H1 (cell line): ENCODE measurements at regions not wholly inside any gene's neighbourhood (a gene's known extent, or its start where the extent isn't known, plus 50 kb on each side); places are given as distances from the start of the nearest gene placed in this dataset.

Experiments
- CTCF ChIA-PET: fragments of 300-600 bp; sonication (Branson Sonifier 250); formaldehyde crosslinking; loops from one replicate; lab custom pipeline; 2021; ENCODE audit not compliant: partially characterized antibody; lab: Charles Lee
- POLR2A ChIA-PET: fragments of 300-600 bp; sonication (Branson Sonifier 250); formaldehyde crosslinking; loops from one replicate; lab custom pipeline; 2021; ENCODE audit warnings: inconsistent platforms; ENCODE audit not compliant: partially characterized antibody; lab: Charles Lee
- DNase-seq, 2 experiments: peaks; one replicate each; pipeline versions ENCODE4 v3.0.0 to v3.0.0-alpha.2; 2010 to 2022; ENCODE audit warnings: low spot score in 2 of 2, low read depth in 1 of 2, mixed read lengths in 1 of 2
- FAIRE-seq: peaks from 2 replicates; lab custom pipeline; 2011; peaks lifted over from hg19 to GRCh38; lab: Jason Lieb, UNC
- H2AFZ ChIP-seq: 2 replicates; pipeline ENCODE4 v1.8.1; 2012; ENCODE audit warnings: low read length, inconsistent platforms
- H2AK5ac ChIP-seq: 2 replicates; pipeline ENCODE4 v1.6.1; 2013; ENCODE audit warnings: low read depth, low read length
- H2BK120ac ChIP-seq: replicated peaks from 2 replicates; pipeline ENCODE3; 2013; ENCODE audit warnings: low read depth, low read length, inconsistent platforms
- H2BK12ac ChIP-seq: 2 replicates; pipeline ENCODE4 v1.6.1; 2013; ENCODE audit warnings: low read depth, low read length
- H2BK15ac ChIP-seq: 2 replicates; pipeline ENCODE4 v1.6.1; 2013; ENCODE audit warnings: low read length
- H2BK20ac ChIP-seq: 2 replicates; pipeline ENCODE4 v1.6.1; 2013; ENCODE audit warnings: low read length
- H2BK5ac ChIP-seq: 2 replicates; pipeline ENCODE4 v1.6.1; 2013; ENCODE audit warnings: low read depth, low read length
- H3K14ac ChIP-seq: 2 replicates; pipeline ENCODE4 v1.6.1; 2013; ENCODE audit warnings: inconsistent platforms; ENCODE audit not compliant: insufficient read length
- H3K18ac ChIP-seq: 2 replicates; pipeline ENCODE4 v1.6.1; 2013; ENCODE audit warnings: low read length; ENCODE audit errors: extremely low read depth
- H3K23ac ChIP-seq: 2 replicates; pipeline ENCODE4 v1.6.1; 2013; ENCODE audit warnings: inconsistent platforms; ENCODE audit not compliant: insufficient read length
- H3K23me2 ChIP-seq: 2 replicates; pipeline ENCODE4 v1.6.1; 2013; ENCODE audit warnings: low read depth, low read length
- H3K27ac ChIP-seq: 2 replicates; pipeline ENCODE4 v1.6.1; 2011; ENCODE audit warnings: low read depth, low read length, inconsistent platforms
- H3K27me3 ChIP-seq, 4 experiments: replicated peaks in 1 of 4; 1 replicate in 1 of 4; 2 replicates in 3 of 4; pipeline versions ENCODE4 v1.6.1 to v1.8.1; 2011 to 2013; ENCODE audit warnings: low read length in 3 of 4, mild to moderate bottlenecking in 3 of 4, inconsistent platforms in 2 of 4, mixed read lengths in 2 of 4, moderate library complexity in 1 of 4; ENCODE audit not compliant: control insufficient read depth in 3 of 4, insufficient read depth in 3 of 4; ENCODE audit errors: extremely low read depth in 1 of 4
- H3K36me3 ChIP-seq, 4 experiments: 2 replicates each; pipeline versions ENCODE4 v1.6.1 to v1.8.1; 2011 to 2013; ENCODE audit warnings: mild to moderate bottlenecking in 4 of 4, low read length in 3 of 4, moderate library complexity in 2 of 4, control low read depth in 1 of 4, inconsistent platforms in 1 of 4; ENCODE audit not compliant: insufficient read depth in 4 of 4, control insufficient read depth in 2 of 4
- H3K4ac ChIP-seq: replicated peaks from 2 replicates; pipeline ENCODE3; 2013; ENCODE audit warnings: low read length, low read depth, mixed read lengths, inconsistent platforms; ENCODE audit not compliant: insufficient read length
- H3K4me1 ChIP-seq, 4 experiments: replicated peaks in 1 of 4; 1 replicate in 1 of 4; 2 replicates in 3 of 4; pipeline versions ENCODE4 v1.6.1 to v1.8.1; 2011 to 2013; ENCODE audit warnings: low read length in 3 of 4, inconsistent platforms in 2 of 4, mixed read lengths in 1 of 4; ENCODE audit not compliant: insufficient read depth in 4 of 4, control insufficient read depth in 3 of 4
- H3K4me2 ChIP-seq, 2 experiments: 2 replicates each; pipeline versions ENCODE4 v1.6.1 to v1.8.1; 2011 to 2013; ENCODE audit warnings: low read depth in 2 of 2, low read length in 2 of 2, control low read depth in 1 of 2, inconsistent platforms in 1 of 2, mild to moderate bottlenecking in 1 of 2; ENCODE audit not compliant: insufficient read depth in 1 of 2
- H3K4me3 ChIP-seq, 4 experiments: fragments of 200-600, 300-600 bp in 1 of 4; sonication (generic), shearing (Covaris generic), sonication (Bioruptor Twin) in 1 of 4; 2 replicates each; pipeline versions ENCODE4 v1.5.1 to v1.8.1; 2011 to 2016; ENCODE audit warnings: low read length in 4 of 4, low read depth in 3 of 4, control low read depth in 2 of 4, inconsistent platforms in 2 of 4, mild to moderate bottlenecking in 2 of 4, mixed read lengths in 1 of 4, moderate library complexity in 1 of 4; ENCODE audit not compliant: insufficient read depth in 2 of 4; ENCODE audit errors: extremely low read depth in 1 of 4
- H3K56ac ChIP-seq: replicated peaks from 2 replicates; pipeline ENCODE3; 2013; ENCODE audit warnings: low read depth, mild to moderate bottlenecking, mixed read lengths, low read length, inconsistent platforms; ENCODE audit not compliant: insufficient read length
- H3K79me1 ChIP-seq: 2 replicates; pipeline ENCODE4 v1.6.1; 2013; ENCODE audit warnings: low read depth, low read length, control low read depth
- H3K79me2 ChIP-seq, 2 experiments: 2 replicates each; pipeline versions ENCODE4 v1.6.1 to v1.8.1; 2012 to 2013; ENCODE audit warnings: low read length in 2 of 2, mild to moderate bottlenecking in 2 of 2, inconsistent platforms in 1 of 2; ENCODE audit not compliant: insufficient read depth in 2 of 2, control insufficient read depth in 1 of 2
- H3K9ac ChIP-seq, 4 experiments: replicated peaks in 1 of 4; 1 replicate in 1 of 4; 2 replicates in 3 of 4; pipeline versions ENCODE4 v1.6.1 to v1.8.1; 2011 to 2013; ENCODE audit warnings: low read depth in 3 of 4, low read length in 3 of 4, control low read depth in 2 of 4, mild to moderate bottlenecking in 2 of 4, moderate library complexity in 2 of 4, inconsistent platforms in 1 of 4; ENCODE audit errors: extremely low read depth in 1 of 4
- H3K9me3 ChIP-seq, 2 experiments: 2 replicates each; pipeline versions ENCODE4 v1.6.1 to v1.8.1; 2012 to 2013; ENCODE audit warnings: mild to moderate bottlenecking in 2 of 2, moderate library complexity in 2 of 2, control low read depth in 1 of 2, inconsistent platforms in 1 of 2, low read depth in 1 of 2, low read length in 1 of 2, mixed read lengths in 1 of 2; ENCODE audit not compliant: insufficient read depth in 2 of 2
- H4K20me1 ChIP-seq, 2 experiments: replicated peaks in 1 of 2; 2 replicates each; pipeline versions ENCODE3 to v1.8.1; 2011 to 2013; ENCODE audit warnings: inconsistent platforms in 2 of 2, low read length in 2 of 2, mild to moderate bottlenecking in 1 of 2; ENCODE audit not compliant: insufficient read depth in 2 of 2, control insufficient read depth in 1 of 2
- H4K5ac ChIP-seq: 2 replicates; pipeline ENCODE4 v1.6.1; 2013; ENCODE audit warnings: low read length, low read depth, mixed read lengths, inconsistent platforms; ENCODE audit not compliant: insufficient read length
- H4K8ac ChIP-seq: 2 replicates; pipeline ENCODE4 v1.8.0; 2013; ENCODE audit warnings: mild to moderate bottlenecking, moderate library complexity, low read length, inconsistent platforms; ENCODE audit not compliant: insufficient read depth; ENCODE audit errors: extremely low read depth
- H4K91ac ChIP-seq: replicated peaks from 2 replicates; pipeline ENCODE3; 2013; ENCODE audit warnings: low read length, mixed read lengths, inconsistent platforms; ENCODE audit not compliant: insufficient read length
- WGBS, 2 experiments: shearing (Covaris generic) in 1 of 2; methylation state at CpG; one replicate each; pipeline versions ENCODE4 v1.1.6 to v1.1.7; 2013 to 2015; ENCODE audit warnings: low lambda C conversion rate in 2 of 2, mixed read lengths in 2 of 2, inconsistent platforms in 1 of 2, low coverage in 1 of 2, missing lambda C conversion rate in 1 of 2; ENCODE audit not compliant: insufficient replicate concordance in 2 of 2, insufficient coverage in 1 of 2, insufficient read length in 1 of 2; ENCODE audit errors: extremely low coverage in 1 of 2, missing lambda C conversion rate in 1 of 2; 5-methylcytosine and 5-hydroxymethylcytosine counted together
- TF ChIP-seq, protein P1 (sequence below): IDR thresholded peaks from 2 replicates; pipeline ENCODE4 v1.6.1; 2011; ENCODE audit warnings: low read depth, mild to moderate bottlenecking, low read length; ENCODE audit not compliant: insufficient read depth

DNA sequence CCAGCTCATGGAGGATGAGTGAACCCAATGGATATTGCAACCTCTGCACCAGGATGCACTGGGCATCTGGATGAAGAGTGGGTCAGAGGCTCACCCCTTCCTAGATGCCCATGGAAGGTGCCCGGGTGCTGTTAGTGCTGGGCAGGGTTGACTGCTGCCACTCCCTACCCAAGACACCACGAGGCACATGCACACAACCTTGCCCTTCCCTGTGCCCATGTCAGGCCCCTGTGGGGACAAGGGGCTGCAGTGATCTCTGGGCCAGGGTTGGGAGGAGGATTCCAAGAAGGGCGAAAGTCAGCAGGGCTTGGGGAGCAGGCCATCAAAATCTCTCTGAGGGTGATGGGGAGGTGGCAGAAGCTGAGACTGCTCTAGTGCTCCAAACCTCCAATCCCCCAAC, 309.7 kb upstream of the ST6GAL2 start:
- Histone ChIP-seq H3K27ac (no peak overlapping the region), H4K20me1 (no peaks in the 10 kb centered on the region), H3K4me1 (no peaks in the 10 kb centered on the region), H3K4me3 (no peak overlapping the region), H2BK12ac (no peak overlapping the region), H3K9ac (no peak overlapping the region), H3K23me2 (no peaks in the 10 kb centered on the region), H3K36me3 (no peaks in the 10 kb centered on the region), H2BK120ac (no peak overlapping the region), H4K91ac (no peak overlapping the region), H4K8ac (no peak overlapping the region), H2BK5ac (no peak overlapping the region), H3K4me2 (no peak overlapping the region), H3K79me2 (no peaks in the 10 kb centered on the region), H2BK15ac (no peak overlapping the region), H2BK20ac (no peak overlapping the region), H3K18ac (no peak overlapping the region), H3K79me1 (no peaks in the 10 kb centered on the region), H3K27me3 (no peaks in the 10 kb centered on the region), H3K9me3 (no peaks in the 10 kb centered on the region), H3K56ac (no peak overlapping the region), H4K5ac (no peak overlapping the region), H3K23ac (no peak overlapping the region), H2AFZ (no peak overlapping the region), H3K4ac (no peak overlapping the region), H2AK5ac (no peak overlapping the region), H3K14ac (no peak overlapping the region)
- ChIA-PET POLR2A (no interaction called here), CTCF (interaction anchor here (1.0 kb wide), 1 partner anchor 347 kb away, joined by 3 read pairs; no protein-coding TSS in a partner anchor)
- 96% methylated on average over 3 of the region's 3 CpGs; no CpG with 5 or more reads in 1 of the 2 experiments for WGBS, 2 experiments
- FAIRE-seq (no peak), DNase-seq (no peak)
- TF ChIP-seq, protein P1, sequence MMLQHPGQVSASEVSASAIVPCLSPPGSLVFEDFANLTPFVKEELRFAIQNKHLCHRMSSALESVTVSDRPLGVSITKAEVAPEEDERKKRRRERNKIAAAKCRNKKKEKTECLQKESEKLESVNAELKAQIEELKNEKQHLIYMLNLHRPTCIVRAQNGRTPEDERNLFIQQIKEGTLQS, result no peak
